ENCODE measurements at regions not wholly inside any gene's neighbourhood (a gene's known extent, or its start where the extent isn't known, plus 50 kb on each side); places are given as distances from the start of the nearest gene placed in this dataset.
"Not testable (repeated sequence)": the region's sequence is repeated elsewhere in the genome, so short reads cannot be mapped to it uniquely, and the experiment has no call there.

DNA sequence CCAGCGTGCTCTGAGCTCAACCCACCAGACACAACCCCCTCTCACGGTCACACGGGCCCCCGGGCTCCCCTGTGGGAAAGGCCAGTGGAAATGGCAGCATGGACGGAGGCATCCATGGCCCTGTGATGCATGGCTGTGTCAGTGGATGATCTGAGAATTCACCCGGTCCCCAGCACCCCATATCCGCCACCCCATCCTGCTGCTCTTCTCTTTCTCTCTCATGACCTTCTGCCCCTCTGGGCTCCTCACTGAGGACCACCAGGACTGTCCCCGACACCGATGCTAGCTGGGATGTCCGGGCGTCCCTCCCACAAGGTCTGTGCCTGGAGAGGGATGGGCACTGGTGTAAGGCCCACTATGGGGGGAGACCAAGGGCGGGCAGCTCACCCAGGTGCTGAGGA, 282.2 kb downstream of the ADGRD1 start:
- Histone ChIP-seq H3K27me3 (replicated peaks in 2 of 5; ENCODE audit: control insufficient read depth in 4 of 5, insufficient read depth in 5 of 5, low read length in 4 of 5) (no peaks in the 10 kb centered on the region), H3K36me3 (ENCODE audit: control insufficient read depth in 4 of 4, insufficient read depth in 4 of 4, low read length in 3 of 4) (no peaks in the 10 kb centered on the region), H3K27ac (ENCODE audit: insufficient read depth in 1 of 2, low read depth in 1 of 2, low read length in 2 of 2, poor library complexity in 1 of 2, severe bottlenecking in 2 of 2) (no peak overlapping the region), H3K9me3 (ENCODE audit: control extremely low read depth in 1 of 5, control insufficient read depth in 4 of 5, insufficient read depth in 2 of 5, low read depth in 1 of 5, low read length in 4 of 5) (peaks cover 0 to 4% (median 0%) of the 10 kb centered on the region in 5 experiments), H3K4me1 (ENCODE audit: control extremely low read depth in 1 of 4, control insufficient read depth in 4 of 4, insufficient read depth in 4 of 4, low read length in 3 of 4) (peaks cover 6 to 20% (median 16%) of the 10 kb centered on the region in 4 experiments), H3K4me3 (ENCODE audit: control insufficient read depth in 1 of 7, extremely low read depth in 1 of 7, insufficient read depth in 4 of 7, low read depth in 2 of 7, low read length in 6 of 7) (no peak overlapping the region)
- ChIA-PET CTCF (no interaction called here), POLR2A (no interaction called here)
- no peak for DNase-seq
- WGBS (ENCODE audit: insufficient coverage), result 94% methylated on average over 10 of the region's 12 CpGs

DNA sequence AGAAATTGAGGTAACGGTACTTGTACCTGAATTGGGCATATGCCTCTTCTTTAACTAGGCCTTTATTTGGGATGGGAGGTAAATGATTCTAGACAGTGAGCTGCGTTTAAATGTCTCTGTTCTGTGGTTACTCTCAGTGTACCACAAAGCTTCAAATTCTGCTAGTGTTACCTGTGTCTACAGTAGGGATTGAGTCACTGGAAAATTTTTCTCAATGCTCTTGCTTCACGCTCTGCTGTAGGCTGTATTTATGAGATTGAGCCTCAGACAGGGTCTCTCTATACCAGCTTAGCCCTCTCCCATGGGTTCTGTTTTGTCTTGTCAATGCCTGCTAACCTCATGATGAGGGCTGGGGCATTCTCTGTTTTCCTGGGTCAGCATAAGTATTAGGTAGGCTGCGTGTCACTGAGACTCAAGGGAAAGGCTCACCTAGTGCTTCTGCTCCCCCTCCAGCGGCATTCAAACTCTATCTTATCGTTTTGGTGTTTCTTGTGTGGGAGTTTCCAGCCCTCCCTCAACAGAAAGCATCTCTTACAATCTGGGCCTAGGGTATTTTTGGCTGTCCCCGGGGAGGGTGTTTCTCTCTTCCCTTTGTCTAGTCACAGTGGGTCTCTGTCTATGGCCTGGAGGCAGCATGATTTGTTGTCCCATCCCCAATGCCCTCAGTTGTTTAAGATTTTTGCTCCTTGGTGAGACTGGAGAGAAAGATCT, 285.8 kb downstream of the ADGRD1 start:
- no peak for DNase-seq
- no peak overlapping the region for H3K4me3 ChIP-seq (ENCODE audit: control insufficient read depth in 1 of 7, extremely low read depth in 1 of 7, insufficient read depth in 4 of 7, low read depth in 2 of 7, low read length in 6 of 7)
- no peaks in the 10 kb centered on the region for H3K36me3 ChIP-seq (ENCODE audit: control insufficient read depth in 4 of 4, insufficient read depth in 4 of 4, low read length in 3 of 4)
- H3K27ac ChIP-seq (ENCODE audit: insufficient read depth in 1 of 2, low read depth in 1 of 2, low read length in 2 of 2, poor library complexity in 1 of 2, severe bottlenecking in 2 of 2), result no peak overlapping the region
- H3K9me3 ChIP-seq (ENCODE audit: control extremely low read depth in 1 of 5, control insufficient read depth in 4 of 5, insufficient read depth in 2 of 5, low read depth in 1 of 5, low read length in 4 of 5), result peaks cover 0 to 12% (median 7%) of the 10 kb centered on the region in 5 experiments
- H3K4me1 ChIP-seq (ENCODE audit: control extremely low read depth in 1 of 4, control insufficient read depth in 4 of 4, insufficient read depth in 4 of 4, low read length in 3 of 4), result peaks cover 0 to 3% (median 0%) of the 10 kb centered on the region in 4 experiments
- ChIA-PET POLR2A (no interaction called here), CTCF (interaction anchor here (1.7 kb wide), 1 partner anchor 9 kb away, joined by 4 read pairs; no protein-coding TSS in a partner anchor)
- no peaks in the 10 kb centered on the region for H3K27me3 ChIP-seq (replicated peaks in 2 of 5; ENCODE audit: control insufficient read depth in 4 of 5, insufficient read depth in 5 of 5, low read length in 4 of 5)
- WGBS (ENCODE audit: insufficient coverage), result 100% methylated on average over 5 of the region's 7 CpGs

DNA sequence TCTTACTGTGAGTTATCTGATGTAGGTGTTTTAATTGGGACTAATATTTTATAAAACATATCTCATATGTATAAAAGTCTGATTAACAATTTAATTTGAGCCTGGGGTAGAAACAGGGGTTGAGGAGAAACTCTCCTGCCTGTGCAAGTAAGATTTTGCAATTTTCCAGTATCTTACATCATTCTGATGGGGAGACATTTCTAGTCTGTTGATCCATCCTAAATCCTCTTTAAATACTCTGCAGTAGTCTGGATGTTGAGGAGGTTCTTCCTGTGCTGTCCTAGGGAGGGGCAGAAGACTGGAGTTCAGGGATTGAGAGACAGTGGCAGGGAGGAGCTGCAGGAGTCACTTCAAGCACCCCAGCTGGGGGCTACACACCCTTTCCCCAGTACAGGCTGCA, 287.8 kb downstream of the ADGRD1 start:
- H3K9me3 ChIP-seq (ENCODE audit: control extremely low read depth in 1 of 5, control insufficient read depth in 4 of 5, insufficient read depth in 2 of 5, low read depth in 1 of 5, low read length in 4 of 5), result peaks cover 0 to 12% (median 7%) of the 10 kb centered on the region in 5 experiments
- H3K4me3 ChIP-seq (ENCODE audit: control insufficient read depth in 1 of 7, extremely low read depth in 1 of 7, insufficient read depth in 4 of 7, low read depth in 2 of 7, low read length in 6 of 7), result no peak overlapping the region
- H3K27me3 ChIP-seq (replicated peaks in 2 of 5; ENCODE audit: control insufficient read depth in 4 of 5, insufficient read depth in 5 of 5, low read length in 4 of 5), result no peaks in the 10 kb centered on the region
- POLR2A ChIA-PET, result no interaction called here
- no peaks in the 10 kb centered on the region for H3K36me3 ChIP-seq (ENCODE audit: control insufficient read depth in 4 of 4, insufficient read depth in 4 of 4, low read length in 3 of 4)
- no peak for DNase-seq
- CTCF ChIA-PET, result no interaction called here
- no peak overlapping the region for H3K27ac ChIP-seq (ENCODE audit: insufficient read depth in 1 of 2, low read depth in 1 of 2, low read length in 2 of 2, poor library complexity in 1 of 2, severe bottlenecking in 2 of 2)
- no peaks in the 10 kb centered on the region for H3K4me1 ChIP-seq (ENCODE audit: control extremely low read depth in 1 of 4, control insufficient read depth in 4 of 4, insufficient read depth in 4 of 4, low read length in 3 of 4)

DNA sequence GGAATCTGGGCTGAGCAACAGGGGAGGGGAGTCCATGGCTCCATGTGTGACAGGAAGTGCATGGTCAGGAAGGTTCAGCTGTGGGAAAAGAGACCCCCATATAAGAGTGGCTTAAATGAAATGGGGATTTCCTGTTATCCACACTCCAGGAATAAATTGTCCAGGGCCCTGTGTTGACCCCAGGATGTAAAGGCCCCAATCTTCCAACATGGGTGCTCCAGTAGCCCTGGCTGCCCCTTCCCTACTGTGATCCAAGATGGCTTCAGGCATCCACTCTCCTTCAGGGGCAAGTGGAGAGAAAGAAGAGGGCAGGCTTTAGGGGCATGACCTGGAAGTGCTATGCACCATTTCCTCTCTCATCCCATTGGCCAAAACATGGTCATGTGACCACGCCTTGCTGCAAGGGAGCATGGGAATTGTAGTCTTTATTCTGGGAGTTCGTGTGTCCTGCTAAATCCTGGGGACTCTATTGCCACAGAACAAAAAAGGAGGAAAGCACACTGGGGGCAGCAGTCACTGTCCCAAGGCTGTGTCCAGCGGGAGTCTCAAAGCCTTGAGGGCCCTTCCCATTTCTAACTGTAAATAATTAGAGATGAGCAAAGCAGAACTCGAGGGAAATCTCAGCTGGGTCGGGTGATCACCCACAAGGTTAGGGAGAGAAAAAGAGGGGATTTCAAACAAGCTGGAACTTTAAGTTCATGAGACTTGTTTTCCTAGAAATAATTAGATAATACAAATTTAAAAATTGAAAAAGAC, 289.2 kb downstream of the ADGRD1 start:
- H3K4me3 ChIP-seq (ENCODE audit: control insufficient read depth in 1 of 7, extremely low read depth in 1 of 7, insufficient read depth in 4 of 7, low read depth in 2 of 7, low read length in 6 of 7), result no peak overlapping the region
- POLR2A ChIA-PET, result no interaction called here
- 100% methylated on average over 2 of the region's 5 CpGs for WGBS (ENCODE audit: insufficient coverage)

DNA sequence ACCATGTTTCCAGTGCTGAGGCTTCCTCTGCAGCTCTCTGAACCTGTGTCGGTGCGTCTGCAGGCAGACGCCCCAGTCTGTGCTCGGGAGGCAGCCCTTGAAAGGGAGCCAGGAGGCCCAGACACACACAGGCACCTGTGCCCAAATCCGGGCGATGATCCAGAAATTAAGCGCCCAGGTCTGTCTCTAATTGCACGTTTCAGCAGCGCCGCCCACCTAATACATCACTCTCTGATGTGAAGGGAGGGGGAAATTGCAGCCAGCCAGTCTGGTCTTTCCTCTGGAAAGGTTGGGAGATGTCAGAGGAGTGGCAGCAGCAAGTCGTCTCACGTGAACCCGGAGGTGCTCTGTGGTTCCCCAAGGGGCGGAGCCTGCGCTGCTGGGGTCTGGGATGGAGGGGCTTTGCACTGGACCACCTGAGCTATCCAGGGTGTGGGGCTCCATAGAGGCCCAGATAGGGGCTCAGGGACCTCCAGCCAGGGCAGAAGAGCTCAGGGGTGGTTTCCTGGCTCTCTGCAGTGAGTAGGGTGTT, 290.5 kb downstream of the ADGRD1 start:
- H3K27ac ChIP-seq (ENCODE audit: insufficient read depth in 1 of 2, low read depth in 1 of 2, low read length in 2 of 2, poor library complexity in 1 of 2, severe bottlenecking in 2 of 2); H3K36me3 ChIP-seq (ENCODE audit: control insufficient read depth in 4 of 4, insufficient read depth in 4 of 4, low read length in 3 of 4); CTCF ChIA-PET; H3K4me3 ChIP-seq (ENCODE audit: control insufficient read depth in 1 of 7, extremely low read depth in 1 of 7, insufficient read depth in 4 of 7, low read depth in 2 of 7, low read length in 6 of 7); DNase-seq; POLR2A ChIA-PET; H3K4me1 ChIP-seq (ENCODE audit: control extremely low read depth in 1 of 4, control insufficient read depth in 4 of 4, insufficient read depth in 4 of 4, low read length in 3 of 4); H3K27me3 ChIP-seq (replicated peaks in 2 of 5; ENCODE audit: control insufficient read depth in 4 of 5, insufficient read depth in 5 of 5, low read length in 4 of 5): not testable (repeated sequence)
- H3K9me3 ChIP-seq (ENCODE audit: control extremely low read depth in 1 of 5, control insufficient read depth in 4 of 5, insufficient read depth in 2 of 5, low read depth in 1 of 5, low read length in 4 of 5), result peaks cover 0 to 12% (median 7%) of the 10 kb centered on the region in 5 experiments
- WGBS (ENCODE audit: insufficient coverage), result no CpG with 5 or more reads among the region's 15 CpGs

More for the DNA sequence above, 289.2 kb downstream of the ADGRD1 start:
- peaks cover 0 to 12% (median 7%) of the 10 kb centered on the region in 5 experiments for H3K9me3 ChIP-seq (ENCODE audit: control extremely low read depth in 1 of 5, control insufficient read depth in 4 of 5, insufficient read depth in 2 of 5, low read depth in 1 of 5, low read length in 4 of 5)
- no peaks in the 10 kb centered on the region for H3K4me1 ChIP-seq (ENCODE audit: control extremely low read depth in 1 of 4, control insufficient read depth in 4 of 4, insufficient read depth in 4 of 4, low read length in 3 of 4)
- no peaks in the 10 kb centered on the region for H3K27me3 ChIP-seq (replicated peaks in 2 of 5; ENCODE audit: control insufficient read depth in 4 of 5, insufficient read depth in 5 of 5, low read length in 4 of 5)
- peak; percentile 20 to 58 (median 51) for DNase-seq
- CTCF ChIA-PET, result interaction anchor here (0.8 kb wide), 1 partner anchor 138 kb away, joined by 3 read pairs; no protein-coding TSS in a partner anchor
- no peaks in the 10 kb centered on the region for H3K36me3 ChIP-seq (ENCODE audit: control insufficient read depth in 4 of 4, insufficient read depth in 4 of 4, low read length in 3 of 4)
- no peak overlapping the region for H3K27ac ChIP-seq (ENCODE audit: insufficient read depth in 1 of 2, low read depth in 1 of 2, low read length in 2 of 2, poor library complexity in 1 of 2, severe bottlenecking in 2 of 2)

DNA sequence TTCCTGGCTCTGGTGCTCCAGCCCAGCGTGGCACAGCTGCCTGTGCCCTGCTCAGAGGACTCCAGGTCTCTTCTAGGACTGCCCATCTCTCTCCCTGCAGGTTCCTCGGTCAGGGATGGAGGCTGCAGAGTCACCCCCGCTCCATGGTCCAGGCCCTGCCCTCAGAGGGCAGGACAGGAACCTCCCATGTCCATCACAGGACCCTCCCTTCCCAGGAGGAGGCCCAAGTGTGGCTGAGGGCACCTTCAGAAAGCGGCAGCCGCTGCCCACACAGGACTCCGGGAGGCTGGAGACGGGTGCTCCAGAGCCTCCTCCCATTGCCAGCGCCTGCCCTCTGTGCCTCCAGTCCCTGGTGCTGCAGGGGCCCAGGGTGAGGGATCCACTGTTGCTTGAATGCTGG, 291.5 kb downstream of the ADGRD1 start:
- DNase-seq; H3K27me3 ChIP-seq (replicated peaks in 2 of 5; ENCODE audit: control insufficient read depth in 4 of 5, insufficient read depth in 5 of 5, low read length in 4 of 5); H3K27ac ChIP-seq (ENCODE audit: insufficient read depth in 1 of 2, low read depth in 1 of 2, low read length in 2 of 2, poor library complexity in 1 of 2, severe bottlenecking in 2 of 2); H3K4me1 ChIP-seq (ENCODE audit: control extremely low read depth in 1 of 4, control insufficient read depth in 4 of 4, insufficient read depth in 4 of 4, low read length in 3 of 4); H3K36me3 ChIP-seq (ENCODE audit: control insufficient read depth in 4 of 4, insufficient read depth in 4 of 4, low read length in 3 of 4); H3K4me3 ChIP-seq (ENCODE audit: control insufficient read depth in 1 of 7, extremely low read depth in 1 of 7, insufficient read depth in 4 of 7, low read depth in 2 of 7, low read length in 6 of 7); POLR2A ChIA-PET; CTCF ChIA-PET: not testable (repeated sequence)
- peaks cover 0 to 12% (median 7%) of the 10 kb centered on the region in 5 experiments for H3K9me3 ChIP-seq (ENCODE audit: control extremely low read depth in 1 of 5, control insufficient read depth in 4 of 5, insufficient read depth in 2 of 5, low read depth in 1 of 5, low read length in 4 of 5)
- 91% methylated on average over 7 of the region's 8 CpGs for WGBS (ENCODE audit: insufficient coverage)
